Trophoblast cell (in vitro differentiated cells and primary cell): ENCODE measurements at regions not wholly inside any gene's neighbourhood (a gene's known extent, or its start where the extent isn't known, plus 50 kb on each side); places are given as distances from the start of the nearest gene placed in this dataset.

ENCODE experiments used
- DNase-seq, 2 donors: peaks; one replicate each; pipeline ENCODE4 v3.0.0-alpha.2; 2016
- H2AFZ ChIP-seq: 2 replicates; pipeline ENCODE4 v1.6.1; 2013; ENCODE audit warnings: low read length, moderate library complexity, mild to moderate bottlenecking; ENCODE audit not compliant: insufficient read depth, poor library complexity
- H2AK5ac ChIP-seq: 2 replicates; pipeline ENCODE4 v1.6.1; 2013; ENCODE audit warnings: mild to moderate bottlenecking, low read length
- H2BK120ac ChIP-seq: 2 replicates; pipeline ENCODE4 v1.6.1; 2013; ENCODE audit warnings: low read length, mild to moderate bottlenecking, moderate library complexity; ENCODE audit not compliant: insufficient read depth, poor library complexity
- H2BK12ac ChIP-seq: 2 replicates; pipeline ENCODE4 v1.6.1; 2013; ENCODE audit warnings: mild to moderate bottlenecking, low read length, moderate library complexity
- H2BK5ac ChIP-seq: 2 replicates; pipeline ENCODE4 v1.6.1; 2013; ENCODE audit warnings: low read length, low read depth, moderate library complexity, mild to moderate bottlenecking; ENCODE audit not compliant: poor library complexity
- H3K14ac ChIP-seq: 2 replicates; pipeline ENCODE4 v1.6.1; 2013; ENCODE audit warnings: mild to moderate bottlenecking, low read length
- H3K18ac ChIP-seq: 2 replicates; pipeline ENCODE4 v1.6.1; 2013; ENCODE audit warnings: mild to moderate bottlenecking, low read length
- H3K23ac ChIP-seq: 2 replicates; pipeline ENCODE4 v1.6.1; 2013; ENCODE audit warnings: low read length
- H3K27ac ChIP-seq: 2 replicates; pipeline ENCODE4 v1.5.1; 2013; ENCODE audit warnings: low read depth, mild to moderate bottlenecking, inconsistent platforms, low read length, moderate library complexity
- H3K27me3 ChIP-seq: 2 replicates; pipeline ENCODE4 v1.6.1; 2013; ENCODE audit warnings: inconsistent platforms, mild to moderate bottlenecking, low read length, moderate library complexity; ENCODE audit not compliant: insufficient read depth
- H3K36me3 ChIP-seq, 2 experiments: 1 replicate in 1 of 2; 2 replicates in 1 of 2; pipeline ENCODE4 v1.6.1; 2013; ENCODE audit warnings: low read length in 2 of 2, mild to moderate bottlenecking in 2 of 2, moderate library complexity in 1 of 2; ENCODE audit not compliant: insufficient read depth in 2 of 2, control insufficient read depth in 1 of 2
- H3K4ac ChIP-seq: 2 replicates; pipeline ENCODE4 v1.6.1; 2013; ENCODE audit warnings: low read depth, mild to moderate bottlenecking, low read length, moderate library complexity
- H3K4me1 ChIP-seq, 2 experiments: 1 replicate in 1 of 2; 2 replicates in 1 of 2; pipeline ENCODE4 v1.6.1; 2013; ENCODE audit warnings: low read length in 2 of 2, mild to moderate bottlenecking in 2 of 2, moderate library complexity in 1 of 2; ENCODE audit not compliant: insufficient read depth in 2 of 2, control insufficient read depth in 1 of 2
- H3K4me2 ChIP-seq: 2 replicates; pipeline ENCODE4 v1.6.1; 2013; ENCODE audit warnings: inconsistent platforms, mild to moderate bottlenecking, low read length, moderate library complexity
- H3K4me3 ChIP-seq: 2 replicates; pipeline ENCODE4 v1.5.1; 2013; ENCODE audit warnings: mild to moderate bottlenecking, low read depth, low read length, inconsistent platforms
- H3K79me1 ChIP-seq: one replicate; pipeline ENCODE4 v1.6.1; 2013; ENCODE audit warnings: low read length
- H3K79me2 ChIP-seq: 2 replicates; pipeline ENCODE4 v1.6.1; 2013; ENCODE audit warnings: low read length, mild to moderate bottlenecking; ENCODE audit not compliant: control insufficient read depth, insufficient read depth, poor library complexity
- H3K9ac ChIP-seq: 2 replicates; pipeline ENCODE4 v1.6.1; 2013; ENCODE audit warnings: mild to moderate bottlenecking, low read length
- H3K9me3 ChIP-seq: 2 replicates; pipeline ENCODE4 v1.6.1; 2013; ENCODE audit warnings: low read depth, mild to moderate bottlenecking, control low read depth, inconsistent platforms, low read length; ENCODE audit not compliant: insufficient read depth
- H4K12ac ChIP-seq: 2 replicates; pipeline ENCODE4 v1.6.1; 2013; ENCODE audit warnings: low read depth, mild to moderate bottlenecking, low read length, moderate library complexity
- H4K8ac ChIP-seq: 2 replicates; pipeline ENCODE4 v1.6.1; 2013; ENCODE audit warnings: low read depth, mild to moderate bottlenecking, low read length, moderate library complexity
- H4K91ac ChIP-seq: one replicate; pipeline ENCODE4 v1.6.1; 2013; ENCODE audit warnings: low read depth, mild to moderate bottlenecking, low read length, moderate library complexity
- WGBS: extraction: QIAGEN DNeasy Blood & Tissue Kit; methylation state at CpG from one replicate; pipeline ENCODE4 v1.1.7; 2013; ENCODE audit warnings: missing lambda C conversion rate; ENCODE audit not compliant: insufficient read length, insufficient coverage; ENCODE audit errors: extremely low coverage; 5-methylcytosine and 5-hydroxymethylcytosine counted together

DNA sequence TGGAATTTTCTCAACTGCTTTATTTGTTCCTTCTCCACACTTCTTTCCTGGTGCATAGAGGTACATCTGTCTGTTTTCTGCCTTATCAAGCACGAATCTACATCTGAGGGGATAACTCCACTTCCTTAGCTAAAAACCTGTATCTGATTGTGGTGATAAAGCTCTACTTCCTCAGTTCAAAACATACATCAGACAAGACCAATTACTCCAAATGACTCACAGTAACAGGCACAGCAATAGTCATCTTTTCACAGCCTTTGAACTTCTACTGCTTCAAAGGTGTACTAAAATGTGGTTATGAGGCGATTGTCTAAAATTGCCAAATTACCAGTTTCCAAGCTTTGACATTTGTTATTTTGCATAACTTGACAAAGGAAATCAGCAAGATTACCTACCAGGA, 803.6 kb upstream of the ZEB2 start:
- no peak overlapping the region for H2AK5ac ChIP-seq

DNA sequence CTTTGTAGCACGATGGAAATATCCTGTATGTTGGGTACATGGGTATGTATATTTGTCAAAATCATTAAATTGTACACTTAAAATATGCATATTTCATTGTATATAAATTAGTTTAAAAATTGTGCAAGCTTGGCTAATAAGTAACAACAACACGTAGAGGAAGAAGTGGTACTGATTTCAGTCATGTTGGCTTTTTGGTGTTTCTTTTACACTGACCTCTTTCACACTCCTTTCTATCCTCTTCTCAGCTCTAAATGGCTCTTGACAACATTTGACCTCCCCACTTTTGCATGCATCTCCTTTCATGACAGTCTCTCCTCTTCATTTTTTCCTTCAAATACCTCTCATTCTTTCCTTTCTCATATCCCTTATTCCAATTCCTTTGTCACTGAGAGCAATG, 801.4 kb upstream of the ZEB2 start:
- no peaks in the 10 kb centered on the region for H3K79me1 ChIP-seq
- no peak overlapping the region for H4K8ac ChIP-seq
- H3K9me3 ChIP-seq = no peaks in the 10 kb centered on the region
- H3K36me3 ChIP-seq = no peaks in the 10 kb centered on the region
- H3K4me2 ChIP-seq = no peak overlapping the region
- H3K79me2 ChIP-seq = no peaks in the 10 kb centered on the region
- H3K27ac ChIP-seq = no peak overlapping the region
- H2BK12ac ChIP-seq = no peak overlapping the region
- no peaks in the 10 kb centered on the region for H3K4me1 ChIP-seq
- no peak overlapping the region for H3K4me3 ChIP-seq
- no peak overlapping the region for H4K12ac ChIP-seq
- H2BK120ac ChIP-seq = no peak overlapping the region
- H3K4ac ChIP-seq = no peak overlapping the region
- no peaks in the 10 kb centered on the region for H3K27me3 ChIP-seq
- no peak overlapping the region for H2BK5ac ChIP-seq
- H3K14ac ChIP-seq = no peak overlapping the region
- no CpG with 5 or more reads among the region's 2 CpGs for WGBS
- no peak for DNase-seq
- no peak overlapping the region for H3K23ac ChIP-seq
- H2AFZ ChIP-seq = no peak overlapping the region
- no peak overlapping the region for H3K18ac ChIP-seq
- no peak overlapping the region for H2AK5ac ChIP-seq
- no peak overlapping the region for H4K91ac ChIP-seq
- no peak overlapping the region for H3K9ac ChIP-seq

More for the DNA sequence above, 803.6 kb upstream of the ZEB2 start:
- no peak overlapping the region for H3K18ac ChIP-seq
- H3K9ac ChIP-seq = no peak overlapping the region
- H3K79me2 ChIP-seq = no peaks in the 10 kb centered on the region
- no peaks in the 10 kb centered on the region for H3K79me1 ChIP-seq
- H4K12ac ChIP-seq = no peak overlapping the region
- WGBS = no CpG with 5 or more reads among the region's 2 CpGs
- no peaks in the 10 kb centered on the region for H3K36me3 ChIP-seq
- DNase-seq = no peak
- no peak overlapping the region for H3K4me2 ChIP-seq
- H3K9me3 ChIP-seq = no peaks in the 10 kb centered on the region
- no peak overlapping the region for H3K4ac ChIP-seq
- no peak overlapping the region for H2BK12ac ChIP-seq
- no peak overlapping the region for H3K4me3 ChIP-seq
- no peaks in the 10 kb centered on the region for H3K4me1 ChIP-seq
- H3K23ac ChIP-seq = no peak overlapping the region
- H3K27me3 ChIP-seq = no peaks in the 10 kb centered on the region
- no peak overlapping the region for H2BK120ac ChIP-seq
- no peak overlapping the region for H2BK5ac ChIP-seq
- no peak overlapping the region for H3K14ac ChIP-seq
- no peak overlapping the region for H4K8ac ChIP-seq
- no peak overlapping the region for H4K91ac ChIP-seq
- H2AFZ ChIP-seq = no peak overlapping the region
- H3K27ac ChIP-seq = no peak overlapping the region

DNA sequence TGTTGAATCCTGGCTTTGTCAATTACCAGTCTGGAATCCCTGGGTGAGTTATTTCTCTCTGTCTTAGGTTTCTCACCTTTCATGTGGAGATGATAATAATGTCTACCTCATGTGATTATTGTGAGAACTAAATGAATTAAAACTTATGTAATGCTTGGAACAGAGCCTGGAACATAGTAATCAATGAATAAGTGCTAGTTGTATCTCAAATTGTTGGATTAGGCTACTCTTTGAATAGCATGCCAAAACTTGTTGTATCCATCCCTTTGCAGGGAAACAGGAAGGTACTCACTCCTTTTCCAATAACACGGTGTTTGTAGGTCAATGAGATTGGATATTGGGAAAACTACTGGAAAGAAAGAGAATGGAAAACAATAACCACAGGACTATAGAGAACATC, 796.6 kb upstream of the ZEB2 start:
- no peak overlapping the region for H3K4me2 ChIP-seq
- no peaks in the 10 kb centered on the region for H3K79me1 ChIP-seq
- no peak overlapping the region for H3K14ac ChIP-seq
- H4K91ac ChIP-seq = no peak overlapping the region
- no peak overlapping the region for H3K4me3 ChIP-seq
- no peak for DNase-seq
- H3K9ac ChIP-seq = no peak overlapping the region
- H3K27ac ChIP-seq = no peak overlapping the region
- no peaks in the 10 kb centered on the region for H3K79me2 ChIP-seq
- no peaks in the 10 kb centered on the region for H3K4me1 ChIP-seq
- no peak overlapping the region for H2BK120ac ChIP-seq
- H3K9me3 ChIP-seq = no peaks in the 10 kb centered on the region
- H3K23ac ChIP-seq = no peak overlapping the region
- H2AFZ ChIP-seq = no peak overlapping the region
- H4K12ac ChIP-seq = no peak overlapping the region
- H3K4ac ChIP-seq = no peak overlapping the region
- H4K8ac ChIP-seq = no peak overlapping the region
- H3K18ac ChIP-seq = no peak overlapping the region
- WGBS = no CpG with 5 or more reads among the region's 1 CpG
- H2AK5ac ChIP-seq = no peak overlapping the region
- no peak overlapping the region for H2BK12ac ChIP-seq
- no peaks in the 10 kb centered on the region for H3K36me3 ChIP-seq
- H3K27me3 ChIP-seq = no peaks in the 10 kb centered on the region
- H2BK5ac ChIP-seq = no peak overlapping the region

DNA sequence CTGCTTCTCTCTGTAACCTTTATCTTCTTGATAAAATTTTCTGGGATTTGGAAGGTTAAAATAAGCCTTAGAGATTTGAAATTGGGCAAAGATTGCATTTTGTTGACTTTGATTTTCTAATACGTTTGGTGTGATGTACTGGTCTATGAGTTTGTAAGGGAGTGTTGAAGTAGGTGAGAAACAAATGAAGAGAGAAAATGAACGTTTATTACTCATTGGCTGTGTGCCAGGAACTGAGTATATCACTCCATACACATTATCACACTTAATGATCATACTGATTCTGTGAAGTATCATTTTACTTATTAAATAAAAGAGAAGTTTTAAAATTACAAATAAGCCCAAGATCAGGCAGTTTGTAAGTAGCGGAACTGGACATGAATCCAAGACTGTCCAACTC, 795.1 kb upstream of the ZEB2 start:
- Histone ChIP-seq H3K4ac (no peak overlapping the region), H3K4me3 (no peak overlapping the region), H3K9ac (no peak overlapping the region), H2BK120ac (no peak overlapping the region), H4K91ac (no peak overlapping the region), H3K14ac (no peak overlapping the region), H3K4me2 (no peak overlapping the region), H2AK5ac (no peak overlapping the region), H4K8ac (no peak overlapping the region), H3K18ac (no peak overlapping the region), H2AFZ (no peak overlapping the region), H3K27me3 (no peaks in the 10 kb centered on the region), H3K23ac (no peak overlapping the region), H2BK12ac (no peak overlapping the region), H3K79me1 (no peaks in the 10 kb centered on the region), H2BK5ac (no peak overlapping the region), H3K4me1 (no peaks in the 10 kb centered on the region), H4K12ac (no peak overlapping the region), H3K27ac (no peak overlapping the region), H3K36me3 (no peaks in the 10 kb centered on the region), H3K79me2 (no peaks in the 10 kb centered on the region), H3K9me3 (no peaks in the 10 kb centered on the region)
- no peak for DNase-seq
- WGBS = 100% methylated on average over 1 of the region's 3 CpGs
